SK-N-SH (cell line): ENCODE measurements at regions not wholly inside any gene's neighbourhood (a gene's known extent, or its start where the extent isn't known, plus 50 kb on each side); places are given as distances from the start of the nearest gene placed in this dataset.
A peak's percentile ranks its signal among the peaks of the same experiment; 100 is the strongest.

Source experiments
- CTCF ChIA-PET: fragments of 300-600, 350-600 bp; formaldehyde crosslinking; extraction: SDS; loops from one replicate; lab custom pipeline; 2021; lab: Yijun Ruan, JAX
- POLR2A ChIA-PET: fragments of 350-600 bp; sonication (Branson Sonifier 250); formaldehyde crosslinking; extraction: SDS; loops from one replicate; lab custom pipeline; 2020; ENCODE audit warnings: antibody characterized with exemption, inconsistent platforms; lab: Yijun Ruan, JAX
- DNase-seq: peaks from one replicate; pipeline ENCODE4 v3.0.0; 2012
- H2AFZ ChIP-seq: fragments of 200-600 bp; sonication (generic); 2 replicates; pipeline ENCODE4 v1.8.1; 2016; ENCODE audit warnings: antibody characterized with exemption, mild to moderate bottlenecking, low read depth
- H3F3A ChIP-seq: fragments of 200-600 bp; sonication (generic); replicated peaks from 2 replicates; pipeline ENCODE3; 2016; ENCODE audit warnings: antibody characterized with exemption, mild to moderate bottlenecking; ENCODE audit not compliant: insufficient read depth
- H3K27ac ChIP-seq, 2 experiments: fragments of 200-500 bp in 1 of 2; fragments of 200-600 bp in 1 of 2; sonication (Bioruptor generic) in 1 of 2; sonication (generic), shearing (Covaris generic) in 1 of 2; 2 replicates each; pipeline versions ENCODE4 v1.5.1 to v1.6.1; 2014 to 2016; ENCODE audit warnings: low read depth in 2 of 2, inconsistent platforms in 1 of 2, low read length in 1 of 2, mild to moderate bottlenecking in 1 of 2, mixed read lengths in 1 of 2
- H3K27me3 ChIP-seq: fragments of 200-600 bp; sonication (generic), shearing (Covaris generic); 2 replicates; pipeline ENCODE4 v1.6.1; 2016; ENCODE audit warnings: mixed run types; ENCODE audit not compliant: insufficient read depth
- H3K36me3 ChIP-seq, 2 experiments: fragments of 200-500 bp in 1 of 2; fragments of 200-600 bp in 1 of 2; sonication (Bioruptor generic) in 1 of 2; sonication (generic) in 1 of 2; replicated peaks in 1 of 2; 2 replicates each; pipeline versions ENCODE3 to v1.5.1; 2014 to 2016; ENCODE audit warnings: low read length in 1 of 2, mild to moderate bottlenecking in 1 of 2; ENCODE audit not compliant: insufficient read depth in 2 of 2, control insufficient read depth in 1 of 2
- H3K4me1 ChIP-seq, 2 experiments: fragments of 200-500 bp in 1 of 2; fragments of 200-600 bp in 1 of 2; sonication (Bioruptor generic) in 1 of 2; sonication (generic), shearing (Covaris generic) in 1 of 2; 2 replicates each; pipeline versions ENCODE4 v1.5.1 to v1.6.1; 2014 to 2016; ENCODE audit warnings: low read depth in 1 of 2, low read length in 1 of 2, mixed run types in 1 of 2; ENCODE audit not compliant: insufficient read depth in 2 of 2, control insufficient read depth in 1 of 2
- H3K4me2 ChIP-seq: fragments of 200-600 bp; sonication (generic), shearing (Covaris generic); 2 replicates; pipeline ENCODE4 v1.6.1; 2017; ENCODE audit warnings: mixed run types
- H3K4me3 ChIP-seq, 2 experiments: fragments of 200-500 bp in 1 of 2; fragments of 200-600 bp in 1 of 2; sonication (Bioruptor generic) in 1 of 2; sonication (generic), shearing (Covaris generic) in 1 of 2; 2 replicates each; pipeline versions ENCODE4 v1.5.1 to v1.8.1; 2014 to 2016; ENCODE audit warnings: low read depth in 2 of 2, inconsistent platforms in 1 of 2, low read length in 1 of 2, mild to moderate bottlenecking in 1 of 2, mixed read lengths in 1 of 2, moderate library complexity in 1 of 2
- H3K79me2 ChIP-seq: fragments of 200-600 bp; sonication (generic); 2 replicates; pipeline ENCODE4 v1.8.1; 2017; ENCODE audit warnings: mild to moderate bottlenecking; ENCODE audit not compliant: insufficient read depth
- H3K9ac ChIP-seq: fragments of 200-600 bp; sonication (generic); 2 replicates; pipeline ENCODE4 v1.6.1; 2017; ENCODE audit warnings: mixed run types
- H3K9me2 ChIP-seq: fragments of 200-600 bp; sonication (generic); 2 replicates; pipeline ENCODE4 v1.6.1; 2017; ENCODE audit warnings: mixed run types
- H3K9me3 ChIP-seq: fragments of 200-600 bp; sonication (generic); 2 replicates; pipeline ENCODE4 v1.6.1; 2017; ENCODE audit warnings: mixed run types, mild to moderate bottlenecking, moderate library complexity
- H4K20me1 ChIP-seq: fragments of 200-600 bp; sonication (generic); 2 replicates; pipeline ENCODE4 v1.6.1; 2017; ENCODE audit warnings: mild to moderate bottlenecking, mixed run types; ENCODE audit not compliant: insufficient read depth
- CHD2 ChIP-seq: fragments of 150-350 bp; IDR thresholded peaks from 2 replicates; pipeline ENCODE4 v1.6.1; 2018; ENCODE audit warnings: low read length; ENCODE audit not compliant: partially characterized antibody
- CTCF ChIP-seq: fragments of 200-600 bp; sonication (generic); IDR thresholded peaks from 2 replicates; pipeline ENCODE4 v1.6.1; 2017; ENCODE audit warnings: antibody characterized with exemption, mild to moderate bottlenecking, moderate library complexity
- EP300 ChIP-seq, 2 experiments: IDR thresholded peaks; 2 replicates each; pipeline versions ENCODE4 v1.4.0 to v1.6.1; 2012; ENCODE audit warnings: borderline replicate concordance in 1 of 2, low read depth in 1 of 2, low read length in 1 of 2
- FOXJ3 ChIP-seq: sonication (generic); formaldehyde crosslinking; IDR thresholded peaks from 2 replicates; pipeline ENCODE4 v1.5.1; 2020; ENCODE audit warnings: mild to moderate bottlenecking, missing genetic modification reagents
- FOXM1 ChIP-seq: IDR thresholded peaks from 2 replicates; pipeline ENCODE4 v1.4.0; 2012; ENCODE audit warnings: low read depth, mild to moderate bottlenecking
- JUND ChIP-seq: IDR thresholded peaks from 2 replicates; pipeline ENCODE4 v1.4.0; 2012
- MAX ChIP-seq: IDR thresholded peaks from 2 replicates; pipeline ENCODE4 v1.4.0; 2012; ENCODE audit warnings: low read depth
- MEF2A ChIP-seq: IDR thresholded peaks from 2 replicates; pipeline ENCODE4 v1.4.0; 2012; ENCODE audit warnings: low read depth, borderline replicate concordance
- NRF1 ChIP-seq: IDR thresholded peaks from 2 replicates; pipeline ENCODE4 v1.6.1; 2012; ENCODE audit warnings: low read depth, mild to moderate bottlenecking, low read length
- RAD21 ChIP-seq: IDR thresholded peaks from 2 replicates; pipeline ENCODE4 v1.6.1; 2012; ENCODE audit warnings: mild to moderate bottlenecking, low read length
- RCOR1 ChIP-seq: fragments of 150-350 bp; IDR thresholded peaks from 2 replicates; pipeline ENCODE4 v1.6.1; 2017; ENCODE audit warnings: antibody characterized with exemption, low read length
- RFX5 ChIP-seq: IDR thresholded peaks from 2 replicates; pipeline ENCODE4 v1.6.1; 2012; ENCODE audit warnings: mild to moderate bottlenecking, improper control_type of control experiment, low read length
- SIN3A ChIP-seq: IDR thresholded peaks from 2 replicates; pipeline ENCODE4 v1.6.1; 2012; ENCODE audit warnings: low read depth, mild to moderate bottlenecking, low read length, moderate library complexity, borderline replicate concordance
- TAF1 ChIP-seq: IDR thresholded peaks from 2 replicates; pipeline ENCODE4 v1.6.1; 2012; ENCODE audit warnings: low read depth, mild to moderate bottlenecking, low read length, moderate library complexity, borderline replicate concordance
- TCF12 ChIP-seq: IDR thresholded peaks from 2 replicates; pipeline ENCODE4 v1.4.0; 2012
- TEAD4 ChIP-seq: IDR thresholded peaks from 2 replicates; pipeline ENCODE4 v1.4.0; 2012; ENCODE audit warnings: mild to moderate bottlenecking, borderline replicate concordance; ENCODE audit not compliant: insufficient read depth
- USF1 ChIP-seq: IDR thresholded peaks from 2 replicates; pipeline ENCODE4 v1.4.0; 2012; ENCODE audit warnings: low read depth, borderline replicate concordance
- ZBTB33 ChIP-seq: IDR thresholded peaks from 2 replicates; pipeline ENCODE4 v1.4.0; 2012; ENCODE audit warnings: low read depth, borderline replicate concordance
- WGBS: methylation state at CpG from one replicate; pipeline ENCODE4 v1.1.6; 2017; ENCODE audit warnings: low lambda C conversion rate; 5-methylcytosine and 5-hydroxymethylcytosine counted together

GRCh38 chrX:130523460-130524394 lies 121.9 kb downstream of the RBMX2 start:
- H3K4me2 ChIP-seq: peak overlapping the region; percentile 67
- ChIA-PET POLR2A (no interaction called here), CTCF (interaction anchor here (1.1 to 2.4 kb wide), 2 partner anchors 16 to 52 kb away, joined by 3 to 10 read pairs; no protein-coding TSS in a partner anchor)
- H3K9me2 ChIP-seq: no peaks in the 10 kb centered on the region
- no peaks in the 10 kb centered on the region for H3K4me1 ChIP-seq
- no peaks in the 10 kb centered on the region for H3K9me3 ChIP-seq
- peak overlapping the region; percentile 62; the same call in 1 of the 2 replicates for H2AFZ ChIP-seq
- H3K27ac ChIP-seq: no peak overlapping the region; a peak in 1 of 4 replicates
- H3K4me3 ChIP-seq: peak overlapping the region; percentile 44 to 55
- DNase-seq: peak; percentile 80
- 15% methylated on average over 21 of the region's 42 CpGs for WGBS
- no peak overlapping the region for H3K9ac ChIP-seq
- TF ChIP-seq TEAD4: no peak
- no peak for TF ChIP-seq FOXM1
- no peak for TF ChIP-seq ZBTB33
- TF ChIP-seq MEF2A: no peak
- no peak for TF ChIP-seq CTCF
- no peak for TF ChIP-seq TAF1
- no peak for TF ChIP-seq SIN3A
- TF ChIP-seq RFX5: no peak
- TF ChIP-seq MAX: no peak
- no peak for TF ChIP-seq RAD21
- TF ChIP-seq CHD2: no peak
- TF ChIP-seq TCF12: no peak
- TF ChIP-seq EP300 (IDR thresholded peaks at IDR 0.05; ENCODE audit: borderline replicate concordance in 1 of 2, low read depth in 1 of 2, low read length in 1 of 2): no peak
- no peak for TF ChIP-seq JUND
- no peak for TF ChIP-seq USF1
- TF ChIP-seq FOXJ3 (CRISPR knock-in tag): no peak
- TF ChIP-seq RCOR1: no peak
- no peak for TF ChIP-seq NRF1
- H3K36me3 ChIP-seq: no peaks in the 10 kb centered on the region
- no peaks in the 10 kb centered on the region for H4K20me1 ChIP-seq
- no peaks in the 10 kb centered on the region for H3F3A ChIP-seq
- no peaks in the 10 kb centered on the region for H3K79me2 ChIP-seq
- H3K27me3 ChIP-seq: no peaks in the 10 kb centered on the region
